PC-9 (cell line): ENCODE measurements at regions not wholly inside any gene's neighbourhood (a gene's known extent, or its start where the extent isn't known, plus 50 kb on each side); places are given as distances from the start of the nearest gene placed in this dataset.

Source experiments
- EZH2 ChIP-seq: fragments of 200-600 bp; sonication (generic); IDR thresholded peaks from 2 replicates; pipeline ENCODE4 v1.8.0; 2017; ENCODE audit warnings: antibody characterized with exemption, low read depth
- TF ChIP-seq, protein P1 (sequence below): fragments of 200-600 bp; sonication (generic); conservative IDR thresholded peaks from 2 replicates; pipeline ENCODE4 v1.6.1; 2017; ENCODE audit warnings: mixed run types, antibody characterized with exemption, mild to moderate bottlenecking, moderate library complexity

DNA sequence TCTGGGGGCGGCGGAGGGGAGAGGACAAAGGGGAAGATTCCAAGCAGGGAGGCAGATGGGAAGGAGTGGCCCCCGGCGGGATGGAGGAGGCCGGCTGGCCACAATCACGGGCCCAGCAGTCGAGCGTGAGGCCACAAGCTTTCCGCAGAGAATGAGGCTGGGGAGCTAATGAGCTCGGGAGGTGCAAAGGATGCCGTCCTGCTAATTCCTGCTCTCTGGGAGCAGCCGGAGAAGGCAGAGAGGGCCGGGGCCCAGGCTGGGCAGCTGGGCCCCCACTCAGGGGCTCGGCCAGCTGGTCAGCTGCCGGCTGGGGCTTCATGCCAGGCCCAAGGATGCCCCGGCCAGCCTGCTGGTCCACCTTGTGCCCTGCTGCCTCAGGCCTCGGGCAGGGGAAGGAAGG is 98.1 kb upstream of the LHX5 start:
- TF ChIP-seq, protein P1, sequence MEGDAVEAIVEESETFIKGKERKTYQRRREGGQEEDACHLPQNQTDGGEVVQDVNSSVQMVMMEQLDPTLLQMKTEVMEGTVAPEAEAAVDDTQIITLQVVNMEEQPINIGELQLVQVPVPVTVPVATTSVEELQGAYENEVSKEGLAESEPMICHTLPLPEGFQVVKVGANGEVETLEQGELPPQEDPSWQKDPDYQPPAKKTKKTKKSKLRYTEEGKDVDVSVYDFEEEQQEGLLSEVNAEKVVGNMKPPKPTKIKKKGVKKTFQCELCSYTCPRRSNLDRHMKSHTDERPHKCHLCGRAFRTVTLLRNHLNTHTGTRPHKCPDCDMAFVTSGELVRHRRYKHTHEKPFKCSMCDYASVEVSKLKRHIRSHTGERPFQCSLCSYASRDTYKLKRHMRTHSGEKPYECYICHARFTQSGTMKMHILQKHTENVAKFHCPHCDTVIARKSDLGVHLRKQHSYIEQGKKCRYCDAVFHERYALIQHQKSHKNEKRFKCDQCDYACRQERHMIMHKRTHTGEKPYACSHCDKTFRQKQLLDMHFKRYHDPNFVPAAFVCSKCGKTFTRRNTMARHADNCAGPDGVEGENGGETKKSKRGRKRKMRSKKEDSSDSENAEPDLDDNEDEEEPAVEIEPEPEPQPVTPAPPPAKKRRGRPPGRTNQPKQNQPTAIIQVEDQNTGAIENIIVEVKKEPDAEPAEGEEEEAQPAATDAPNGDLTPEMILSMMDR: no peak
- TF ChIP-seq EZH2: no peak
